ENCODE measurements at regions not wholly inside any gene's neighbourhood (a gene's known extent, or its start where the extent isn't known, plus 50 kb on each side); places are given as distances from the start of the nearest gene placed in this dataset.

- no peak for TF ChIP-seq MAX (CRISPR knock-in tag; IDR thresholded peaks at IDR 0.05)
- TF ChIP-seq ARID4B (CRISPR knock-in tag; IDR thresholded peaks at IDR 0.05; ENCODE audit: borderline replicate concordance), result no peak
- no peak for TF ChIP-seq ZNF138 (CRISPR knock-in tag; conservative IDR thresholded peaks at IDR 0.05)
- TF ChIP-seq, protein P1, sequence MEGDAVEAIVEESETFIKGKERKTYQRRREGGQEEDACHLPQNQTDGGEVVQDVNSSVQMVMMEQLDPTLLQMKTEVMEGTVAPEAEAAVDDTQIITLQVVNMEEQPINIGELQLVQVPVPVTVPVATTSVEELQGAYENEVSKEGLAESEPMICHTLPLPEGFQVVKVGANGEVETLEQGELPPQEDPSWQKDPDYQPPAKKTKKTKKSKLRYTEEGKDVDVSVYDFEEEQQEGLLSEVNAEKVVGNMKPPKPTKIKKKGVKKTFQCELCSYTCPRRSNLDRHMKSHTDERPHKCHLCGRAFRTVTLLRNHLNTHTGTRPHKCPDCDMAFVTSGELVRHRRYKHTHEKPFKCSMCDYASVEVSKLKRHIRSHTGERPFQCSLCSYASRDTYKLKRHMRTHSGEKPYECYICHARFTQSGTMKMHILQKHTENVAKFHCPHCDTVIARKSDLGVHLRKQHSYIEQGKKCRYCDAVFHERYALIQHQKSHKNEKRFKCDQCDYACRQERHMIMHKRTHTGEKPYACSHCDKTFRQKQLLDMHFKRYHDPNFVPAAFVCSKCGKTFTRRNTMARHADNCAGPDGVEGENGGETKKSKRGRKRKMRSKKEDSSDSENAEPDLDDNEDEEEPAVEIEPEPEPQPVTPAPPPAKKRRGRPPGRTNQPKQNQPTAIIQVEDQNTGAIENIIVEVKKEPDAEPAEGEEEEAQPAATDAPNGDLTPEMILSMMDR (IDR thresholded peaks at IDR 0.05), result no peak
- TF ChIP-seq, protein P2, sequence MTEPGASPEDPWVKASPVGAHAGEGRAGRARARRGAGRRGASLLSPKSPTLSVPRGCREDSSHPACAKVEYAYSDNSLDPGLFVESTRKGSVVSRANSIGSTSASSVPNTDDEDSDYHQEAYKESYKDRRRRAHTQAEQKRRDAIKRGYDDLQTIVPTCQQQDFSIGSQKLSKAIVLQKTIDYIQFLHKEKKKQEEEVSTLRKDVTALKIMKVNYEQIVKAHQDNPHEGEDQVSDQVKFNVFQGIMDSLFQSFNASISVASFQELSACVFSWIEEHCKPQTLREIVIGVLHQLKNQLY (CRISPR knock-in tag; IDR thresholded peaks at IDR 0.05), result no peak
- no peak for TF ChIP-seq ETV6 (CRISPR knock-in tag; IDR thresholded peaks at IDR 0.05)
- no peak for TF ChIP-seq MYBL2 (CRISPR knock-in tag; IDR thresholded peaks at IDR 0.05)
- TF ChIP-seq, protein P3, sequence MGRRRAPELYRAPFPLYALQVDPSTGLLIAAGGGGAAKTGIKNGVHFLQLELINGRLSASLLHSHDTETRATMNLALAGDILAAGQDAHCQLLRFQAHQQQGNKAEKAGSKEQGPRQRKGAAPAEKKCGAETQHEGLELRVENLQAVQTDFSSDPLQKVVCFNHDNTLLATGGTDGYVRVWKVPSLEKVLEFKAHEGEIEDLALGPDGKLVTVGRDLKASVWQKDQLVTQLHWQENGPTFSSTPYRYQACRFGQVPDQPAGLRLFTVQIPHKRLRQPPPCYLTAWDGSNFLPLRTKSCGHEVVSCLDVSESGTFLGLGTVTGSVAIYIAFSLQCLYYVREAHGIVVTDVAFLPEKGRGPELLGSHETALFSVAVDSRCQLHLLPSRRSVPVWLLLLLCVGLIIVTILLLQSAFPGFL (CRISPR knock-in tag; IDR thresholded peaks at IDR 0.05; ENCODE audit: borderline replicate concordance), result no peak
- TF ChIP-seq SMAD3 (CRISPR knock-in tag; IDR thresholded peaks at IDR 0.05; ENCODE audit: borderline replicate concordance), result no peak
- TF ChIP-seq, protein P4, sequence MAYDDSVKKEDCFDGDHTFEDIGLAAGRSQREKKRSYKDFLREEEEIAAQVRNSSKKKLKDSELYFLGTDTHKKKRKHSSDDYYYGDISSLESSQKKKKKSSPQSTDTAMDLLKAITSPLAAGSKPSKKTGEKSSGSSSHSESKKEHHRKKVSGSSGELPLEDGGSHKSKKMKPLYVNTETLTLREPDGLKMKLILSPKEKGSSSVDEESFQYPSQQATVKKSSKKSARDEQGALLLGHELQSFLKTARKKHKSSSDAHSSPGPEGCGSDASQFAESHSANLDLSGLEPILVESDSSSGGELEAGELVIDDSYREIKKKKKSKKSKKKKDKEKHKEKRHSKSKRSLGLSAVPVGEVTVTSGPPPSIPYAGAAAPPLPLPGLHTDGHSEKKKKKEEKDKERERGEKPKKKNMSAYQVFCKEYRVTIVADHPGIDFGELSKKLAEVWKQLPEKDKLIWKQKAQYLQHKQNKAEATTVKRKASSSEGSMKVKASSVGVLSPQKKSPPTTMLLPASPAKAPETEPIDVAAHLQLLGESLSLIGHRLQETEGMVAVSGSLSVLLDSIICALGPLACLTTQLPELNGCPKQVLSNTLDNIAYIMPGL (CRISPR knock-in tag; IDR thresholded peaks at IDR 0.05), result no peak
- TF ChIP-seq ATF3 (CRISPR knock-in tag; conservative IDR thresholded peaks at IDR 0.05), result no peak
- TF ChIP-seq, protein P5, sequence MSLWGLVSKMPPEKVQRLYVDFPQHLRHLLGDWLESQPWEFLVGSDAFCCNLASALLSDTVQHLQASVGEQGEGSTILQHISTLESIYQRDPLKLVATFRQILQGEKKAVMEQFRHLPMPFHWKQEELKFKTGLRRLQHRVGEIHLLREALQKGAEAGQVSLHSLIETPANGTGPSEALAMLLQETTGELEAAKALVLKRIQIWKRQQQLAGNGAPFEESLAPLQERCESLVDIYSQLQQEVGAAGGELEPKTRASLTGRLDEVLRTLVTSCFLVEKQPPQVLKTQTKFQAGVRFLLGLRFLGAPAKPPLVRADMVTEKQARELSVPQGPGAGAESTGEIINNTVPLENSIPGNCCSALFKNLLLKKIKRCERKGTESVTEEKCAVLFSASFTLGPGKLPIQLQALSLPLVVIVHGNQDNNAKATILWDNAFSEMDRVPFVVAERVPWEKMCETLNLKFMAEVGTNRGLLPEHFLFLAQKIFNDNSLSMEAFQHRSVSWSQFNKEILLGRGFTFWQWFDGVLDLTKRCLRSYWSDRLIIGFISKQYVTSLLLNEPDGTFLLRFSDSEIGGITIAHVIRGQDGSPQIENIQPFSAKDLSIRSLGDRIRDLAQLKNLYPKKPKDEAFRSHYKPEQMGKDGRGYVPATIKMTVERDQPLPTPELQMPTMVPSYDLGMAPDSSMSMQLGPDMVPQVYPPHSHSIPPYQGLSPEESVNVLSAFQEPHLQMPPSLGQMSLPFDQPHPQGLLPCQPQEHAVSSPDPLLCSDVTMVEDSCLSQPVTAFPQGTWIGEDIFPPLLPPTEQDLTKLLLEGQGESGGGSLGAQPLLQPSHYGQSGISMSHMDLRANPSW (CRISPR knock-in tag; conservative IDR thresholded peaks at IDR 0.05; ENCODE audit: low read depth), result no peak
- TF ChIP-seq, protein P6, sequence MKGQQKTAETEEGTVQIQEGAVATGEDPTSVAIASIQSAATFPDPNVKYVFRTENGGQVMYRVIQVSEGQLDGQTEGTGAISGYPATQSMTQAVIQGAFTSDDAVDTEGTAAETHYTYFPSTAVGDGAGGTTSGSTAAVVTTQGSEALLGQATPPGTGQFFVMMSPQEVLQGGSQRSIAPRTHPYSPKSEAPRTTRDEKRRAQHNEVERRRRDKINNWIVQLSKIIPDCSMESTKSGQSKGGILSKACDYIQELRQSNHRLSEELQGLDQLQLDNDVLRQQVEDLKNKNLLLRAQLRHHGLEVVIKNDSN (CRISPR knock-in tag; IDR thresholded peaks at IDR 0.05), result no peak
Measured at GRCh38 chrX:103153661-103154060, 60.7 kb upstream of the NXF3 start.
